Activated T-helper 2 cell treated with anti-CD3 and anti-CD28 coated beads, Interferon-gamma antibody, Interleukin-2, Interleukin-4, amounts not matched to agents 10 μg/mL and 5 μg/mL and 100 μg/mL, durations not matched to agents 14 hours and 24 hours and 36 hours (primary cell): ENCODE measurements at regions not wholly inside any gene's neighbourhood (a gene's known extent, or its start where the extent isn't known, plus 50 kb on each side); places are given as distances from the start of the nearest gene placed in this dataset.
"Not testable (repeated sequence)": the region's sequence is repeated elsewhere in the genome, so short reads cannot be mapped to it uniquely, and the experiment has no call there.

Source experiments
- DNase-seq: peaks from one replicate; pipeline ENCODE4 v3.0.0; 2021; ENCODE audit warnings: low spot score
- H3K27ac Mint-ChIP-seq: one replicate; pipeline ENCODE4 v1.8.0; 2021; ENCODE audit warnings: mixed read lengths
- H3K27me3 Mint-ChIP-seq: one replicate; pipeline ENCODE4 v1.8.0; 2021; ENCODE audit warnings: low read depth, mixed read lengths
- H3K36me3 Mint-ChIP-seq: one replicate; pipeline ENCODE4 v1.8.0; 2021; ENCODE audit warnings: low read depth, mixed read lengths
- H3K4me1 Mint-ChIP-seq: one replicate; pipeline ENCODE4 v1.8.0; 2021; ENCODE audit warnings: low read depth, mixed read lengths
- H3K4me3 Mint-ChIP-seq: one replicate; pipeline ENCODE4 v1.8.0; 2021; ENCODE audit warnings: low read depth, mild to moderate bottlenecking, moderate library complexity, mixed read lengths
- H3K9me3 Mint-ChIP-seq: one replicate; pipeline ENCODE4 v1.8.0; 2021; ENCODE audit warnings: mixed read lengths
- intact Hi-C: fragments of 100-400 bp; cut with micrococcal nuclease; formaldehyde crosslinking; loops from one replicate; pipeline ENCODE4 v1.15.1; 2023

- intact Hi-C loops, result no loop called here
- Mint-ChIP-seq H3K9me3 (no peaks in the 10 kb centered on the region), H3K27ac (no peak overlapping the region), H3K36me3 (no peaks in the 10 kb centered on the region), H3K4me3 (no peak overlapping the region), H3K27me3 (no peaks in the 10 kb centered on the region), H3K4me1 (no peaks in the 10 kb centered on the region)
- no peak for DNase-seq
These were observed 404.6 kb downstream of the RPS24 start for GRCh38 chr10:78437998-78438906.

GRCh38 chr10:78438907-78439809 lies 405.5 kb downstream of the RPS24 start:
- H3K9me3 Mint-ChIP-seq, result no peaks in the 10 kb centered on the region
- H3K4me1 Mint-ChIP-seq, result no peaks in the 10 kb centered on the region
- no peak overlapping the region for H3K27ac Mint-ChIP-seq
- no peaks in the 10 kb centered on the region for H3K27me3 Mint-ChIP-seq
- no peaks in the 10 kb centered on the region for H3K36me3 Mint-ChIP-seq
- no peak for DNase-seq
- intact Hi-C loops, result no loop called here
- H3K4me3 Mint-ChIP-seq, result no peak overlapping the region

GRCh38 chr10:78441010-78441409 lies 407.3 kb downstream of the RPS24 start:
- H3K4me1 Mint-ChIP-seq, result no peaks in the 10 kb centered on the region
- no peaks in the 10 kb centered on the region for H3K36me3 Mint-ChIP-seq
- no peak overlapping the region for H3K27ac Mint-ChIP-seq
- DNase-seq, result no peak
- no peaks in the 10 kb centered on the region for H3K9me3 Mint-ChIP-seq
- intact Hi-C loops, result no loop called here
- no peaks in the 10 kb centered on the region for H3K27me3 Mint-ChIP-seq
- no peak overlapping the region for H3K4me3 Mint-ChIP-seq

GRCh38 chr10:78441694-78442093 lies 408.0 kb downstream of the RPS24 start:
- Mint-ChIP-seq H3K4me1 (no peaks in the 10 kb centered on the region), H3K27ac (no peak overlapping the region), H3K27me3 (no peaks in the 10 kb centered on the region), H3K36me3 (no peaks in the 10 kb centered on the region), H3K9me3 (no peaks in the 10 kb centered on the region), H3K4me3 (no peak overlapping the region)
- intact Hi-C loops, result no loop called here
- DNase-seq, result no peak

GRCh38 chr10:78442836-78443550 lies 409.3 kb downstream of the RPS24 start:
- Mint-ChIP-seq H3K4me1 (no peaks in the 10 kb centered on the region), H3K36me3 (no peaks in the 10 kb centered on the region), H3K4me3 (no peak overlapping the region), H3K27me3 (peaks cover 2% of the 10 kb centered on the region), H3K27ac (no peak overlapping the region), H3K9me3 (no peaks in the 10 kb centered on the region)
- intact Hi-C loops, result no loop called here
- DNase-seq, result no peak

GRCh38 chr10:78443900-78444571 lies 410.4 kb downstream of the RPS24 start:
- Mint-ChIP-seq H3K27ac (no peak overlapping the region), H3K36me3 (no peaks in the 10 kb centered on the region), H3K9me3 (no peaks in the 10 kb centered on the region), H3K27me3 (peaks cover 2% of the 10 kb centered on the region), H3K4me3 (no peak overlapping the region), H3K4me1 (no peaks in the 10 kb centered on the region)
- intact Hi-C loops, result no loop called here
- DNase-seq, result no peak

GRCh38 chr10:78444741-78445140 lies 411.1 kb downstream of the RPS24 start:
- H3K36me3 Mint-ChIP-seq, DNase-seq, H3K9me3 Mint-ChIP-seq, H3K4me1 Mint-ChIP-seq, H3K4me3 Mint-ChIP-seq, intact Hi-C loops, H3K27me3 Mint-ChIP-seq, H3K27ac Mint-ChIP-seq: not testable (repeated sequence)

- peaks cover 2% of the 10 kb centered on the region for H3K27me3 Mint-ChIP-seq
- intact Hi-C loops, result no loop called here
- no peaks in the 10 kb centered on the region for H3K36me3 Mint-ChIP-seq
- no peak overlapping the region for H3K27ac Mint-ChIP-seq
- DNase-seq, result no peak
- H3K4me1 Mint-ChIP-seq, result no peaks in the 10 kb centered on the region
- H3K9me3 Mint-ChIP-seq, result no peaks in the 10 kb centered on the region
- H3K4me3 Mint-ChIP-seq, result no peak overlapping the region
These were observed 411.6 kb downstream of the RPS24 start for GRCh38 chr10:78445308-78445707.

GRCh38 chr10:78448470-78448869 lies 414.8 kb downstream of the RPS24 start:
- no peaks in the 10 kb centered on the region for H3K4me1 Mint-ChIP-seq
- H3K27me3 Mint-ChIP-seq, result peaks cover 2% of the 10 kb centered on the region
- no peaks in the 10 kb centered on the region for H3K36me3 Mint-ChIP-seq
- H3K4me3 Mint-ChIP-seq, result no peak overlapping the region
- no peak overlapping the region for H3K27ac Mint-ChIP-seq
- intact Hi-C loops, result no loop called here
- no peak for DNase-seq
- H3K9me3 Mint-ChIP-seq, result no peaks in the 10 kb centered on the region

GRCh38 chr10:78448994-78449418 lies 415.3 kb downstream of the RPS24 start:
- intact Hi-C loops, result no loop called here
- DNase-seq, result no peak
- no peaks in the 10 kb centered on the region for H3K36me3 Mint-ChIP-seq
- H3K9me3 Mint-ChIP-seq, result no peaks in the 10 kb centered on the region
- peaks cover 2% of the 10 kb centered on the region for H3K27me3 Mint-ChIP-seq
- no peaks in the 10 kb centered on the region for H3K4me1 Mint-ChIP-seq
- no peak overlapping the region for H3K4me3 Mint-ChIP-seq
- no peak overlapping the region for H3K27ac Mint-ChIP-seq

- H3K36me3 Mint-ChIP-seq, result no peaks in the 10 kb centered on the region
- no peak overlapping the region for H3K4me3 Mint-ChIP-seq
- H3K4me1 Mint-ChIP-seq, result no peaks in the 10 kb centered on the region
- no peaks in the 10 kb centered on the region for H3K9me3 Mint-ChIP-seq
- DNase-seq, result no peak
- no peak overlapping the region for H3K27ac Mint-ChIP-seq
- intact Hi-C loops, result no loop called here
- H3K27me3 Mint-ChIP-seq, result peaks cover 2% of the 10 kb centered on the region
These were observed 415.9 kb downstream of the RPS24 start for GRCh38 chr10:78449554-78449953.

- Mint-ChIP-seq H3K9me3 (no peaks in the 10 kb centered on the region), H3K36me3 (no peaks in the 10 kb centered on the region), H3K27ac (no peak overlapping the region), H3K4me1 (no peaks in the 10 kb centered on the region), H3K27me3 (peaks cover 2% of the 10 kb centered on the region), H3K4me3 (no peak overlapping the region)
- intact Hi-C loops, result no loop called here
- no peak for DNase-seq
These were observed 416.6 kb downstream of the RPS24 start for GRCh38 chr10:78450239-78450638.
